ENCODE measurements at regions not wholly inside any gene's neighbourhood (a gene's known extent, or its start where the extent isn't known, plus 50 kb on each side); places are given as distances from the start of the nearest gene placed in this dataset.

- Histone ChIP-seq H3K79me2 (ENCODE audit: insufficient read depth, low read length) (no peaks in the 10 kb centered on the region), H3K4me3 (replicated peaks in 1 of 3; ENCODE audit: low read depth in 2 of 3, low read length in 3 of 3) (no peak overlapping the region), H3K36me3 (replicated peaks in 1 of 2; ENCODE audit: control insufficient read depth in 1 of 2, insufficient read depth in 2 of 2, low read length in 2 of 2) (no peaks in the 10 kb centered on the region), H4K20me1 (ENCODE audit: insufficient read depth, low read length) (no peaks in the 10 kb centered on the region), H3K27me3 (ENCODE audit: control insufficient read depth in 2 of 2, insufficient read depth in 2 of 2, low read length in 2 of 2) (no peaks in the 10 kb centered on the region), H2AFZ (ENCODE audit: insufficient read depth, low read depth, low read length, poor library complexity, severe bottlenecking) (no peak overlapping the region), H3K9ac (ENCODE audit: insufficient read depth, low read length, poor library complexity, severe bottlenecking) (no peak overlapping the region), H3K27ac (ENCODE audit: low read depth in 1 of 2, low read length in 2 of 2) (no peak overlapping the region), H3K9me3 (replicated peaks in 1 of 2; ENCODE audit: control insufficient read depth in 1 of 2, insufficient read depth in 1 of 2, low read length in 2 of 2) (no peaks in the 10 kb centered on the region), H3K4me1 (ENCODE audit: control insufficient read depth in 1 of 2, insufficient read depth in 2 of 2, low read length in 2 of 2) (no peaks in the 10 kb centered on the region), H3K4me2 (replicated peaks; ENCODE audit: extremely low read depth, low read length, poor library complexity, severe bottlenecking) (no peak overlapping the region)
- no peak for TF ChIP-seq CTCF (IDR thresholded peaks at IDR 0.05)
- no peak overlapping the region for H3K27ac Mint-ChIP-seq
- H3K9me3 Mint-ChIP-seq: peaks cover 0 to 4% (median 0%) of the 10 kb centered on the region in 7 donors
- no peak for DNase-seq
- H3K27me3 Mint-ChIP-seq (ENCODE audit: low read depth in 3 of 3): peaks cover 0 to 3% (median 0%) of the 10 kb centered on the region in 3 donors
- peaks cover 6% of the 10 kb centered on the region for H3K4me1 Mint-ChIP-seq
- no peaks in the 10 kb centered on the region for H3K36me3 Mint-ChIP-seq
- no CpG with 5 or more reads among the region's 3 CpGs for WGBS (ENCODE audit: insufficient coverage)
- no peak overlapping the region for H3K4me3 Mint-ChIP-seq
- intact Hi-C loops (cut with micrococcal nuclease): no loop called here
Measured at GRCh38 chrX:115390078-115390477, 100.6 kb downstream of the LUZP4 start.

- no CpG with 5 or more reads among the region's 2 CpGs for WGBS (ENCODE audit: insufficient coverage)
- no peak for TF ChIP-seq CTCF (IDR thresholded peaks at IDR 0.05)
- no peak overlapping the region for H3K27ac ChIP-seq (ENCODE audit: low read depth in 1 of 2, low read length in 2 of 2)
- no peak for DNase-seq
- intact Hi-C loops (cut with micrococcal nuclease): no loop called here
- Mint-ChIP-seq H3K27ac (peak overlapping the region in 1 of 7 donors; percentile 30), H3K36me3 (no peaks in the 10 kb centered on the region), H3K27me3 (ENCODE audit: low read depth in 3 of 3) (peaks cover 0 to 3% (median 0%) of the 10 kb centered on the region in 3 donors), H3K9me3 (peaks cover 0 to 4% (median 0%) of the 10 kb centered on the region in 7 donors), H3K4me1 (peaks cover 6% of the 10 kb centered on the region), H3K4me3 (no peak overlapping the region)
- no peaks in the 10 kb centered on the region for H3K9me3 ChIP-seq (replicated peaks in 1 of 2; ENCODE audit: control insufficient read depth in 1 of 2, insufficient read depth in 1 of 2, low read length in 2 of 2)
- H3K4me2 ChIP-seq (replicated peaks; ENCODE audit: extremely low read depth, low read length, poor library complexity, severe bottlenecking): no peak overlapping the region
- H3K27me3 ChIP-seq (ENCODE audit: control insufficient read depth in 2 of 2, insufficient read depth in 2 of 2, low read length in 2 of 2): no peaks in the 10 kb centered on the region
- H2AFZ ChIP-seq (ENCODE audit: insufficient read depth, low read depth, low read length, poor library complexity, severe bottlenecking): no peak overlapping the region
- H3K4me3 ChIP-seq (replicated peaks in 1 of 3; ENCODE audit: low read depth in 2 of 3, low read length in 3 of 3): no peak overlapping the region
- no peak overlapping the region for H3K9ac ChIP-seq (ENCODE audit: insufficient read depth, low read length, poor library complexity, severe bottlenecking)
- no peaks in the 10 kb centered on the region for H3K4me1 ChIP-seq (ENCODE audit: control insufficient read depth in 1 of 2, insufficient read depth in 2 of 2, low read length in 2 of 2)
- H4K20me1 ChIP-seq (ENCODE audit: insufficient read depth, low read length): no peaks in the 10 kb centered on the region
- no peaks in the 10 kb centered on the region for H3K36me3 ChIP-seq (replicated peaks in 1 of 2; ENCODE audit: control insufficient read depth in 1 of 2, insufficient read depth in 2 of 2, low read length in 2 of 2)
- no peaks in the 10 kb centered on the region for H3K79me2 ChIP-seq (ENCODE audit: insufficient read depth, low read length)
Measured at GRCh38 chrX:115392031-115392430, 102.5 kb downstream of the LUZP4 start.

Measured in CD14-positive monocyte (primary cell).